ENCODE measurements at regions not wholly inside any gene's neighbourhood (a gene's known extent, or its start where the extent isn't known, plus 50 kb on each side); places are given as distances from the start of the nearest gene placed in this dataset.

DNA sequence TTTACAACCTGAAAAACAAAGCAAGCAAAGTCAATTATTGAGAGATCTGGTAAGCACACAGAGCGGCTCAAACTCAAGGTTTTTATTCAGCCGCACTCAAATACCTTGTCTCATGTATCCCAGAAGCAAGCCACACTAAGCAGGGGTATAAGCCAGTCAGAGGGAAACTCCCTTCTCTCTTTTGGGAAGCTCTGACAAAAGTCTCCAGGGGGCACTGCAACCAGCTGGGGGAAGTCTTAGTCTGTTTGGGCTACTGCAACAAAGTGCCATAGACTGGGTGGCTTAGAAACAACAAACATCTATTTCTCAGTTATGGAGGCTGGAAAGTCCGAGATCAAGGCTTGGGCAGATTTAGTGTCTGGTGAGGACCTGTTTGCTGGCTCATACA lies 246.0 kb downstream of the ENC1 start:
- H3K36me3 ChIP-seq, result no peaks in the 10 kb centered on the region
- no peaks in the 10 kb centered on the region for H3K27me3 ChIP-seq
- no peak overlapping the region for H3K4me3 ChIP-seq
- no peak for DNase-seq
- intact Hi-C loops (cut with DNase I), result no loop called here
- H3K9me3 ChIP-seq, result no peaks in the 10 kb centered on the region
- H3K9ac ChIP-seq (ENCODE audit: low read depth in 2 of 2, low read length in 2 of 2), result no peak overlapping the region
- H3K27ac ChIP-seq, result no peak overlapping the region
- H3K4me1 ChIP-seq, result no peaks in the 10 kb centered on the region
- TF ChIP-seq, protein P1, sequence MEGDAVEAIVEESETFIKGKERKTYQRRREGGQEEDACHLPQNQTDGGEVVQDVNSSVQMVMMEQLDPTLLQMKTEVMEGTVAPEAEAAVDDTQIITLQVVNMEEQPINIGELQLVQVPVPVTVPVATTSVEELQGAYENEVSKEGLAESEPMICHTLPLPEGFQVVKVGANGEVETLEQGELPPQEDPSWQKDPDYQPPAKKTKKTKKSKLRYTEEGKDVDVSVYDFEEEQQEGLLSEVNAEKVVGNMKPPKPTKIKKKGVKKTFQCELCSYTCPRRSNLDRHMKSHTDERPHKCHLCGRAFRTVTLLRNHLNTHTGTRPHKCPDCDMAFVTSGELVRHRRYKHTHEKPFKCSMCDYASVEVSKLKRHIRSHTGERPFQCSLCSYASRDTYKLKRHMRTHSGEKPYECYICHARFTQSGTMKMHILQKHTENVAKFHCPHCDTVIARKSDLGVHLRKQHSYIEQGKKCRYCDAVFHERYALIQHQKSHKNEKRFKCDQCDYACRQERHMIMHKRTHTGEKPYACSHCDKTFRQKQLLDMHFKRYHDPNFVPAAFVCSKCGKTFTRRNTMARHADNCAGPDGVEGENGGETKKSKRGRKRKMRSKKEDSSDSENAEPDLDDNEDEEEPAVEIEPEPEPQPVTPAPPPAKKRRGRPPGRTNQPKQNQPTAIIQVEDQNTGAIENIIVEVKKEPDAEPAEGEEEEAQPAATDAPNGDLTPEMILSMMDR (IDR thresholded peaks at IDR 0.05), result no peak

DNA sequence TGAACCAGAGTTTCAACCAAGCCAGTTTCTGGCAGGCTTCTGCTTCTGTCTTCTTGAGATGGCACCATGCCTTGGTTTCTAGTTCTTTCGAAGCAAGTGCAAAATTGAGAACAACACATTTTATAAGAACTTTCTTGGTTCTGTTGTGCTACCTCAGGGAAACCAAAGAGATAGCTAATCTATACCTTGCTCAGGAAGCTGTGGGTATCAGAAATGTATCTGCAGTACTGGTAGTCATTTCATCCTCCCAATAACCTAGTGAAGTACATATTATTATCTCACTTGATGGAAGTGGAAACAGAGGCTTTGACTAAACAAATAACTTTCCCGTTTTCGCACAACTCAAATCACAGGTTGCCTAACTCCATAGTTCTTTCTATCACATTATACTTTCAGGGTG lies 246.6 kb downstream of the ENC1 start:
- Histone ChIP-seq H3K4me3 (no peak overlapping the region), H3K9ac (ENCODE audit: low read depth in 2 of 2, low read length in 2 of 2) (no peak overlapping the region), H3K4me1 (no peaks in the 10 kb centered on the region), H3K27me3 (no peaks in the 10 kb centered on the region), H3K27ac (no peak overlapping the region), H3K9me3 (no peaks in the 10 kb centered on the region), H3K36me3 (no peaks in the 10 kb centered on the region)
- intact Hi-C loops (cut with DNase I), result no loop called here
- no peak for DNase-seq
- TF ChIP-seq, protein P1 (IDR thresholded peaks at IDR 0.05), result no peak

DNA sequence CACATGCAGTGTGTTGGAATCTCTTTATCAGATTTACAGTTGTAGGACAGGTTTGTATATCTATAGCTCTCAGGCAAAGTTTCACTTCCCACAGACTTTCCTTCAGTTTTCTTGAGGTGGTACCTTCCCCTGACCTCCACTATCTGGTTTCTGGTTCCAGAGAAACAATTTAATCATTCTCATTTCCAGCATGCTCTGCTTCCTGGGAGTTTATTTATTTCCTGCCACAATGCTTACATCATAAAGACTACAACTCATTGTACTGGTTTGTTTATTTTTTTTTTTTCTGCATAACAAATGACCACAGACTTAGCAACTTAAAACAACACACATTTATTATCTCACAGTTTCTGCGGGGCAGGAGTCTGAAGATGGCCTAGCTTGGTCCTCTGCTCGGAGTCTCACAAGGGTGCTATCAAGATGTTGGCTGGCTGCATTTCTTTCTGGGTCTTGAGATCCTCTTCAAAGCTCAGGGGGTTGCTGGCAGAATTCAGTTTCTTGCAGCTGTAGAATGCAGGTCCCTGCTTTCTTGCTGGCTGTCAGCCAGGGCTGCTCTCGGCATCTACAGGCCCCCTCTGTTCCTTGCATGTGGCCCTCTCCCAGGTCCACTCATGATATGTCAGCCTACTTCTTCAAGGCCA lies 247.7 kb downstream of the ENC1 start:
- intact Hi-C loops (cut with DNase I), result no loop called here
- Histone ChIP-seq H3K9ac (ENCODE audit: low read depth in 2 of 2, low read length in 2 of 2) (no peak overlapping the region), H3K9me3 (no peaks in the 10 kb centered on the region), H3K4me3 (no peak overlapping the region), H3K27me3 (no peaks in the 10 kb centered on the region), H3K36me3 (no peaks in the 10 kb centered on the region), H3K27ac (no peak overlapping the region), H3K4me1 (no peaks in the 10 kb centered on the region)
- DNase-seq, result no peak
- TF ChIP-seq, protein P1 (IDR thresholded peaks at IDR 0.05), result no peak

DNA sequence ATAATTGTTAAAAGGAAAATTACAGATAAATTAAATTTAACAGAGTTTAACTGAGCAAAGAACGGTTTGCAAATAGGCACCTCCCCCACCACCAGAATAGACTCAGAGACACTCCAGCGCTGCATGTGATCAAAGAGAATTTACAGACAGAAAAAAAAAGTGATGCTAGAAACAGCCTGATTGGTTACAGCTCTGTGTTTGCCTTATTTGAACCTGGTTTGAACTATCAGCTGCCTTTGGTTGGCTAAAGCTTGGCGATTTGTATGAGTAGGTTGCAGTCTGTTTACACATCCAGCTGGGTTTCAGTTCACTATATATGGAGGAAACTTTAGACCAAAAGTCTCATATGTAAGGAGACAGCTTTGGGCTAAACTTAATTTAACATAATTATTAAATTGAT lies 249.1 kb downstream of the ENC1 start:
- intact Hi-C loops (cut with DNase I), result no loop called here
- no peaks in the 10 kb centered on the region for H3K9me3 ChIP-seq
- TF ChIP-seq, protein P1 (IDR thresholded peaks at IDR 0.05), result no peak

DNA sequence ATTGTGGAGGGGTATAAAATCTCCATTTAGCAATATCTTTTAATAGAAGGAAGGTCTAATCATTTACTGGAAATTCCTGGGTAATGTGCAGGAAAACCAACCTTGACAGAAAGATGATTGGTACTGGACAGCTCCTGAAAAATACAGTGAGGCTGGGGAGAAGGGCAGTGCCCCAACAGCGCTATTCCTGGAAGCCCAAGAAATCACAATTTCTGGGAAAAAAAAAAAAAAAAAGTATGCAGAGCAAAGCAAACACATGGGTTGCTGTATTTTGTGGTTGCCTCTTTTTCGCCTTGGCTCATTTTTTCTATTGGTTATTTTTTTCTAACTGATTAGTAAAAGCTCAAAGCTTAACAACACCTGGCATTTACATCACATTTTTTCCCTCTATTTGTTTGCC lies 249.7 kb downstream of the ENC1 start:
- Histone ChIP-seq H3K4me1 (no peaks in the 10 kb centered on the region), H3K27me3 (no peaks in the 10 kb centered on the region), H3K4me3 (no peak overlapping the region), H3K36me3 (no peaks in the 10 kb centered on the region), H3K9ac (ENCODE audit: low read depth in 2 of 2, low read length in 2 of 2) (no peak overlapping the region), H3K9me3 (no peaks in the 10 kb centered on the region), H3K27ac (no peak overlapping the region)
- no peak for DNase-seq
- intact Hi-C loops (cut with DNase I), result no loop called here
- TF ChIP-seq, protein P1 (IDR thresholded peaks at IDR 0.05), result no peak

More for the DNA sequence above, 249.1 kb downstream of the ENC1 start:
- H3K36me3 ChIP-seq, result no peaks in the 10 kb centered on the region
- no peak overlapping the region for H3K9ac ChIP-seq (ENCODE audit: low read depth in 2 of 2, low read length in 2 of 2)
- no peak for DNase-seq
- H3K27ac ChIP-seq, result no peak overlapping the region
- no peaks in the 10 kb centered on the region for H3K4me1 ChIP-seq
- no peak overlapping the region for H3K4me3 ChIP-seq
- H3K27me3 ChIP-seq, result no peaks in the 10 kb centered on the region

Data from colonic mucosa (tissue), 4 donors.